Stimulated activated CD4-positive, alpha-beta T cell treated with anti-CD3 and anti-CD28 coated beads, Interleukin-4, amount 100 ng/mL, for 48 hours (primary cell): ENCODE measurements at regions not wholly inside any gene's neighbourhood (a gene's known extent, or its start where the extent isn't known, plus 50 kb on each side); places are given as distances from the start of the nearest gene placed in this dataset.

ENCODE experiments used
- DNase-seq, 2 donors: peaks; one replicate each; pipeline ENCODE4 v3.0.0-alpha.2; 2020; ENCODE audit warnings: low read depth in 2 of 2

DNA sequence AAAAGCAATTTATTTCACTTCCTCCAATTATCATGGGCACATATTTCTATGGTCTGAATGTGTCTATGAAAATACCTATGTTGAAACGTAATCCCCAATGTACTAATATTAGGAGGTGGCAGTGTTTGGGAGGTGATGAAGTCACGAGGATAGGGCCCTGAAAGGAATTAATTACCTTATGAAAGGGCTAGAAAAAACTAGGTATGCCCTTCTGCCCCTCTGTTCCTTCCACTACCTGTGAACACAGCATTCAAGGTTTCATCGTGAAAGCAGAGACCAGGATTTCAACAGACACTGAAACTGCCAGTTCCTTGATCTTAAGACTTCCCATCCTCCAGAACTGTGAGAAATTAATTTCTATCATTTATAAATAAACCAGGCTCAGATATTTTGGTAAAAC lies 1037.1 kb upstream of the C9orf72 start:
- no peak for DNase-seq

- DNase-seq, result no peak
These were observed 1043.0 kb upstream of the C9orf72 start for GRCh38 chr9:28616310-28616709.

GRCh38 chr9:28620011-28620410 lies 1046.7 kb upstream of the C9orf72 start:
- no peak for DNase-seq

GRCh38 chr9:28620661-28621060 lies 1047.4 kb upstream of the C9orf72 start:
- DNase-seq, result no peak

GRCh38 chr9:28624771-28625170 lies 1051.5 kb upstream of the C9orf72 start:
- DNase-seq, result no peak

GRCh38 chr9:28628031-28628430 lies 1054.8 kb upstream of the C9orf72 start:
- DNase-seq, result no peak

DNA sequence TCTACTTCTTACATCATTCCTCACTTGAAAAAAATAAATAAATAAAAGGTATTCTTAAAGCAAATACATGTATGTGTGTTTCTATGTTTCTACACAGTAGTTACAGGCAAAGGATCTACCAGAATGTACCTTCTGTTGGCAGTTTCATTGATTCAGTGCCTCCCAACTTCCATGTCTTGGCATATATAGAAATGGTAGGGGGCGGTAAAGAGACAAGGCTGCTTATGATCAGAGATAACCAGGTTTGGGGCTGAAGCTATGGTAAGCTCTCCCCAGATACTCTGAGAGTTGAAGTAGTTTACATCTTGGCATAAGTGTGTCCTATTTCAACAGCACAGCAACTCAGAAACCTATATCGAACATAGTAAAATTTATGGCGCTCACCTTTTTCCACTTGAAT lies 1075.4 kb upstream of the C9orf72 start:
- DNase-seq, result no peak

- DNase-seq, result no peak
These were observed 1077.0 kb upstream of the C9orf72 start for GRCh38 chr9:28650327-28650726.

DNA sequence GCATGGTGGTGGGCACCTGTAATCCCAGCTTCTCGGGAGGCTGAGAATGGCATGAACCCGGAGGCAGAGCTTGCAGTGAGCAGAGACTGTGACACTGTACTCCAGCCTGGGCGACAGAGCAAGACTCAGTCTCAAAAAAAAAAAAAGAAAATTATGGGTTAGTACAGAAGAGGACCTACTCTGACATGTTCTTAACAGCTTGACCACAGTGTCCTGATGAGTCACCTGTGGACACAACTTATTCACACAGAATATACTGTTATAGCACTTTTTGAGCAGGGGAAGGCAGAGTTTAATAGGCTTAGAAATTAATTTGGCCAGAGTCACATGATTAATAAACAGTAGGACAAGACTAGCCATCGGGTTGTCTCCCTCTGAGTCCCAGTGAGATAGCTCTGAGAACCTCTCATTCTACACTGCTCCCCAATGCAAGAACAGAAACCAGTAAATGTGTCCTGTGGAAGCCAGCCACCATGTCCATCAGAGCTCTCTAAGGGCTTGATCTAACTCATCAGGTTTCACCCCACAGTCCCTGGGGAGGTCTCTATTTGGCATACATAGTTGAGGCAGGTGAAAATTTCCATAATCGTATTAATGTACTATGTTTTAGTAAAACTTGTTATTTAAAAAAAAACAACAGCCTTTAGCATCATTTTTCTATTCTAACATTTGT lies 1077.9 kb upstream of the C9orf72 start:
- DNase-seq, result no peak

- DNase-seq, result no peak
These were observed 1079.9 kb upstream of the C9orf72 start for GRCh38 chr9:28653216-28653615.

GRCh38 chr9:28656727-28657126 lies 1083.4 kb upstream of the C9orf72 start:
- no peak for DNase-seq

- no peak for DNase-seq
These were observed 1088.6 kb upstream of the C9orf72 start for GRCh38 chr9:28661853-28662252.

DNA sequence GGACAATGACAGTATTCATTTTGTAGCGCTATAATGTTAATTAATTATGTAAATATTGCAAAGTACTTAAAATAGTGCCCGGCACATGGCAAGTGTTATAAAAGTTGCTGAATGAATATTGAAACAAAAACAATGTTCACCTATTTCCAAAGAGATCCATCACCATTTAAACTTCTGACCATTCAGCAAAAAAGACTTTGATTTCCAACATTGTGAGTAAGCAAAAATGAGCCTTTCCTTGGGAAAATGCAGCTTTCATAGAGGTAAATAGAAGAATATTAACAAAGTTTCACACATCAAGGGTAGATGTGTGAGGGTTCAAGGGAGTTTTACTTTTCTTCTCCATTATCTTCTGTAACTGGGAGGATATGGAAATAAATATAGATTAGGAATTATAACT lies 1089.4 kb upstream of the C9orf72 start:
- DNase-seq, result no peak

GRCh38 chr9:28668158-28668557 lies 1094.9 kb upstream of the C9orf72 start:
- no peak for DNase-seq

- DNase-seq, result no peak
These were observed 1097.7 kb upstream of the C9orf72 start for GRCh38 chr9:28671000-28671399.

GRCh38 chr9:28678097-28678496 lies 1104.8 kb upstream of the C9orf72 start:
- no peak for DNase-seq

GRCh38 chr9:28688172-28688571 lies 1114.9 kb upstream of the C9orf72 start:
- no peak for DNase-seq

DNA sequence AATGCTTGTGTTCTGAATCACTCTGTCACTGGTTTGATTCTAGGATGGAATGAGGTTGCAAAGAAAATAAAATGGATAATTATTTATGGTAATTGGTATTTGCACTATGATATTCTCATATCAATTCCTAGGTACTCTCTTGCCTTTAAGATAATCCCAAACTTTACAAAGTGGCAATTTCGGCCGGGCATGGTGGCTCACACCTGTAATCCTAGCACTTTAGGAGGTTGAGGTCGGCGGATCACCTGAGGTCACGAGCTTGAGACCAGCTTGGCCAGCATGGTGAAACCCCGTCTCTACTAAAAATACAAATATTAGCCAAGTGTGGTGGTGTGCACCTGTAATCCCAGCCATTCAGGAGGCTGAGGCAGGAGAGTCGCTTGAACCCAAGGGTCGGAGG lies 1118.7 kb upstream of the C9orf72 start:
- DNase-seq, result no peak

DNA sequence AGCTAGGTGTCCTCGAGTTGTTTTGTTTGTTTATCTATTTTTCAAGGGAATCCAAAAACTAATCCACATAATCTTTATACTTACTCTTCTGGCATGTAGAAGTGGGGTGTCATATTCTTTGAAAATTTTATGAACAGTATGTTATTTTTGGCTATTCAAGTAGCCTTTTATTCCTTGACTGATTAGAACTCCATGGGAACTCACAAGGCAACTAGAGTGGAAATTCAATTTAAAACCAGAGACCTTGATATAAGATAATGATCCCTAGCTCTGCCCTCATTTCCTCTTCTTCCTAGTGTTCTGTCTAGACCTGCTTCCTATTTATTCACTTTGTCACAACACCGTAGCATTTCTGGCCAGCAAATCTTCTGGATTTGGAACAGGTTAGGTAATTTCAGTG lies 1123.7 kb upstream of the C9orf72 start:
- DNase-seq, result no peak

GRCh38 chr9:28699632-28700031 lies 1126.4 kb upstream of the C9orf72 start:
- DNase-seq, result no peak

GRCh38 chr9:28707616-28708015 lies 1134.3 kb upstream of the C9orf72 start:
- DNase-seq, result no peak

DNA sequence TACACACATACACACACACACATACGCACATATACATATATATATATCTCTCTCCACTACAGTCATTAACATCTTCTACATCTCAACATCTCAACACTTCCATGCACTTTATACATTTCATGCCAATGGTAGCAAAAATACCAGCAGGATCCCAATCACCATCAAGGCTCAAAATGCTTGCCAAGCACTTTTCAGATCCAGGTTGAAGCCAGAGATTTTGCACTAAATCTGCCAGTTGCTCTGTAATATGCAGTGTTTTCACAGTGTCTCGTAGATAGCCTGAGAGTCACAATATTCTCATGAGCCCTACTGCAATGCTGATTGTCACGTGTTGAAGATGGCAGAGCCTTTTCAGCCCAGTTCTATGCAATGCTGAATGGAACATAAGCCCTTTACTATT lies 1140.9 kb upstream of the C9orf72 start:
- no peak for DNase-seq

DNA sequence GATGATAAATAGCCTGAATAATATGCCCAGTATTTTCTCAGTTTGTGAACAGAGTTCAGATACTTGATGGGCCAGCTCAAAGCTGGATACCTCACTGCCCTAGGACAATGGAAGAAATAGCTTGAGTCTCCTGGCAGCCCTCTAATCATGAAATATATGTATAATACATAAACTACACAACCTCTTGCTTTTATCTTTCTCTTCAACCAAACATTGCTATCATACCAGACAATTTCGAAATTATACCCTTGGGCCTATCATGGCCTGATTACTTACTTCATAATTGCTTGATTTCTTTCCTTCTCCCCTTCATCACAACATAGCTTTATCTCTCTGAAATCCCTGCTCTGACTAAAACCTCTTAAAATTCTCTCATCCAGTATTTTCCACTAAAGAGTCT lies 1144.9 kb upstream of the C9orf72 start:
- no peak for DNase-seq

DNA sequence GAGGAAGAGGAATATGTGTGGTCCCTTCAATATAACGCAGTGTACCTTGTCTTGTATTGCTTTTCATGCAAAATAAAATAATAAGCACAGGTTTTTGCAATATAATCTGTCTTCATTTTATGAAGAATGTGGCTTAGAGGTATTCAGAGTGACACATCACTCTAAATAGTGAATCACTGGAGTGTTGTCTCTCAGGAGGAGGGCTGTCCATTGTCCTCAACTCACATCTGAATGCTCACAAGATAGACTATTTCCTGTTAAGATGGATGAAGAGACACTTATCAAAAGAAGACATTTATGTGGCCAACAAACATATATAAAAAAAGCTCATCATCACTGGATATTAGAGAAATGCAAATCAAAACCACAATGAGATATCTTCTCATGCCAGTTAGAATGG lies 1147.5 kb upstream of the C9orf72 start:
- DNase-seq, result no peak
